IPS DF 6.9 (cell line): ENCODE measurements at regions not wholly inside any gene's neighbourhood (a gene's known extent, or its start where the extent isn't known, plus 50 kb on each side); places are given as distances from the start of the nearest gene placed in this dataset.

Source experiments
- DNase-seq: peaks from one replicate; pipeline ENCODE4 v3.0.0-alpha.2; 2013; ENCODE audit warnings: low read depth, low spot score
- H3K27ac ChIP-seq: one replicate; pipeline ENCODE4 v1.5.1; 2013; ENCODE audit warnings: low read length, control low read depth
- H3K27me3 ChIP-seq: 2 replicates; pipeline ENCODE4 v1.6.1; 2013; ENCODE audit warnings: mild to moderate bottlenecking, low read length; ENCODE audit not compliant: control insufficient read depth, insufficient read depth
- H3K36me3 ChIP-seq: 2 replicates; pipeline ENCODE4 v1.6.1; 2013; ENCODE audit warnings: low read length; ENCODE audit not compliant: control insufficient read depth, insufficient read depth
- H3K4me1 ChIP-seq: 2 replicates; pipeline ENCODE4 v1.6.1; 2013; ENCODE audit warnings: low read length; ENCODE audit not compliant: control insufficient read depth, insufficient read depth
- H3K4me3 ChIP-seq: 2 replicates; pipeline ENCODE4 v1.5.1; 2013; ENCODE audit warnings: mild to moderate bottlenecking, low read length
- H3K9me3 ChIP-seq: 2 replicates; pipeline ENCODE4 v1.6.1; 2013; ENCODE audit warnings: low read length, inconsistent platforms; ENCODE audit not compliant: control insufficient read depth, insufficient read depth
- WGBS: extraction: QIAGEN DNeasy Blood & Tissue Kit; methylation state at CpG from one replicate; pipeline ENCODE4 v1.1.7; 2013; ENCODE audit warnings: mixed read lengths, missing lambda C conversion rate; ENCODE audit not compliant: insufficient read length, insufficient coverage; 5-methylcytosine and 5-hydroxymethylcytosine counted together

GRCh38 chr17:79680318-79680695 lies 50.4 kb upstream of the ENPP7 start:
- Histone ChIP-seq H3K4me1 (no peaks in the 10 kb centered on the region), H3K27me3 (no peaks in the 10 kb centered on the region), H3K36me3 (no peaks in the 10 kb centered on the region), H3K4me3 (no peak overlapping the region), H3K27ac (no peak overlapping the region), H3K9me3 (no peaks in the 10 kb centered on the region)
- DNase-seq: no peak
- WGBS: no CpG with 5 or more reads among the region's 3 CpGs

DNA sequence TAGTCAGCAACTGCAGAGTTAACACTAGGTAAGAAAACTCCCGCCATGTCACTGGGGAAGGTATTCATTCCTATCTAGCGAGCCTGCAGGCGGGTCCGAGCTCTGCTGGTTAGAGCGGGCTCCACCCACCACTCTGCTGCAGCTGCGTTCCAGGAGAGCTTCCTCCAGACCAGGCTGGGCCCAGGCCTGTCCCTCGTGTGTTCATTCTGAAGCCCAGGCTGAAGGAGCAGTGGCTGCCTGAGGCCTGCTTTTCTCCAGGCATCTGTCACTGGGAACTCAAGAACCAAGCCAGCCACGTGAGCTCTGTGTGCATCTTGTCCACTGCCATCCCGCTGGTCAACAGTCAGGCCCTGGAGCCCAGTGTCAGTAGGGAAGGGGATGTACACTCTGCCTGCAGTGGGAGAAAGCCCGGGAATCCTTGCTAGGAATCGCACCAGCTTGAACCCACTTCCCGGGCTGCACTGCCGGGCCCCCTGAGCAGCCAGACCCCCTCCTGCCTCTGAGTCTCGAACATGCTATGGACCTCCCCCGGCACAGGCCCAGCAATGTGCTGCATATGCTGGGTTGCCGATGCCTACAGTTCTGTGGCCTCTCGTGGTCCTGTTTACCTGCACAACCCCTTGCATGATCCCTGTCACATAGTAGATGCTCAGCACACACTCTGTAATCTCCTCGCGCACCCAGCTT lies 51.0 kb upstream of the ENPP7 start:
- H3K4me1 ChIP-seq: no peaks in the 10 kb centered on the region
- no peaks in the 10 kb centered on the region for H3K27me3 ChIP-seq
- DNase-seq: no peak
- no peaks in the 10 kb centered on the region for H3K9me3 ChIP-seq
- WGBS: no CpG with 5 or more reads among the region's 19 CpGs
- H3K36me3 ChIP-seq: no peaks in the 10 kb centered on the region
- H3K27ac ChIP-seq: no peak overlapping the region
- no peak overlapping the region for H3K4me3 ChIP-seq

DNA sequence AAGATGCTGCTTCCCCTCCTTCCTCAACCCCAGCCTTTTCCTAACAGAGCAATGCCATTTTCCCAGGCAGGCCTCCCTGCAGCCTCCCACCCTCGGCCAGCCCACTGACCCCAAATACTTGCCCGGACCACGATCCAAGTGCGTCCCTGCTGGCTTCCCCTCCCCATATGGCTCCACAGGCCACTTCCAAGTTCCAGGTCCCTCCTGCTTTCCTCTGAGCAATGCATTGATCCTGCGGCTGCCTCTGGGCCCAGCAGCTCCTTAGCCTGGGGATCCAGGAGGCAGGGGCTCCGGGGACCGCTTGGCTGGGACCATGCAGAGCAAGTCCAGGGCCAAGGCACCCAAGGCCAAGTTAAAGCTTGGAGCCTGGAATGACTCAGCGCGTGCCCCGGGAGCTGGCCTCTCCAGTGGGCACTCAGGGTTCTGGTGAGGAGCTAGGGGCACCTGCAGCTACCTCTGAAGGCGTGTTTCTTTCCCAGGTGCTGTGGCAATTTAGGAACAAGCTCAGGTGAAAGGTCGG lies 51.9 kb upstream of the ENPP7 start:
- H3K36me3 ChIP-seq: no peaks in the 10 kb centered on the region
- no peak overlapping the region for H3K4me3 ChIP-seq
- H3K27ac ChIP-seq: no peak overlapping the region
- H3K9me3 ChIP-seq: no peaks in the 10 kb centered on the region
- H3K27me3 ChIP-seq: no peaks in the 10 kb centered on the region
- no peaks in the 10 kb centered on the region for H3K4me1 ChIP-seq
- DNase-seq: no peak
- no CpG with 5 or more reads among the region's 12 CpGs for WGBS

GRCh38 chr17:79678091-79678735 lies 52.5 kb upstream of the ENPP7 start:
- Histone ChIP-seq H3K4me3 (no peak overlapping the region), H3K9me3 (no peaks in the 10 kb centered on the region), H3K36me3 (no peaks in the 10 kb centered on the region), H3K27me3 (no peaks in the 10 kb centered on the region), H3K4me1 (no peaks in the 10 kb centered on the region), H3K27ac (no peak overlapping the region)
- WGBS: no CpG with 5 or more reads among the region's 16 CpGs
- no peak for DNase-seq

GRCh38 chr17:79677646-79678045 lies 53.1 kb upstream of the ENPP7 start:
- H3K36me3 ChIP-seq: no peaks in the 10 kb centered on the region
- no peak overlapping the region for H3K27ac ChIP-seq
- H3K4me3 ChIP-seq: no peak overlapping the region
- no peaks in the 10 kb centered on the region for H3K4me1 ChIP-seq
- no peaks in the 10 kb centered on the region for H3K27me3 ChIP-seq
- no peaks in the 10 kb centered on the region for H3K9me3 ChIP-seq
- WGBS: no CpG with 5 or more reads among the region's 12 CpGs
- DNase-seq: no peak

DNA sequence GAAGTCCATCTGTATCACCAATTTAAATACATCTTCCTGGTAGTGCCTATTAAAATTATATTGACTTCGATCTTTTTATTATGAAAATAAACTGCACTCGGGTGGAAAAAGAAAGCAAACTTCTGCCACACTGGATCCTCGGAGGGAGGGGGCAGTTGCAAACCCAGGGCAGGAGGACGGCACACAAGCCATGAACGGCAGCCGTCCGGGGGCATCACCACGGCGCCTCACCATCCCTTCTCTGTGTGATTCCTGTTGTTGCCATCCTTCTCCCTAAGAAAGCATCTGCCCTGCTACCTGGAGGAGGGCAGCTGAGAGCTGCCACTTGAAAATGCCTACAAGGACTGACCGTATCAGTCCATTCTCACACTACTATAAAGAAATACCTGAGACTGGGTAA lies 53.9 kb upstream of the ENPP7 start:
- WGBS: no CpG with 5 or more reads among the region's 10 CpGs
- H3K4me1 ChIP-seq: no peaks in the 10 kb centered on the region
- DNase-seq: no peak
- no peaks in the 10 kb centered on the region for H3K9me3 ChIP-seq
- no peak overlapping the region for H3K4me3 ChIP-seq
- no peaks in the 10 kb centered on the region for H3K36me3 ChIP-seq
- no peak overlapping the region for H3K27ac ChIP-seq
- no peaks in the 10 kb centered on the region for H3K27me3 ChIP-seq

- Histone ChIP-seq H3K9me3 (no peaks in the 10 kb centered on the region), H3K27ac (no peak overlapping the region), H3K36me3 (no peaks in the 10 kb centered on the region), H3K4me3 (no peak overlapping the region), H3K4me1 (peaks cover 6% of the 10 kb centered on the region; the same call in 1 of the 2 replicates), H3K27me3 (no peaks in the 10 kb centered on the region)
- no peak for DNase-seq
- WGBS: no CpG with 5 or more reads among the region's 3 CpGs
Measured at GRCh38 chr17:79675413-79675725, 55.4 kb upstream of the ENPP7 start.

DNA sequence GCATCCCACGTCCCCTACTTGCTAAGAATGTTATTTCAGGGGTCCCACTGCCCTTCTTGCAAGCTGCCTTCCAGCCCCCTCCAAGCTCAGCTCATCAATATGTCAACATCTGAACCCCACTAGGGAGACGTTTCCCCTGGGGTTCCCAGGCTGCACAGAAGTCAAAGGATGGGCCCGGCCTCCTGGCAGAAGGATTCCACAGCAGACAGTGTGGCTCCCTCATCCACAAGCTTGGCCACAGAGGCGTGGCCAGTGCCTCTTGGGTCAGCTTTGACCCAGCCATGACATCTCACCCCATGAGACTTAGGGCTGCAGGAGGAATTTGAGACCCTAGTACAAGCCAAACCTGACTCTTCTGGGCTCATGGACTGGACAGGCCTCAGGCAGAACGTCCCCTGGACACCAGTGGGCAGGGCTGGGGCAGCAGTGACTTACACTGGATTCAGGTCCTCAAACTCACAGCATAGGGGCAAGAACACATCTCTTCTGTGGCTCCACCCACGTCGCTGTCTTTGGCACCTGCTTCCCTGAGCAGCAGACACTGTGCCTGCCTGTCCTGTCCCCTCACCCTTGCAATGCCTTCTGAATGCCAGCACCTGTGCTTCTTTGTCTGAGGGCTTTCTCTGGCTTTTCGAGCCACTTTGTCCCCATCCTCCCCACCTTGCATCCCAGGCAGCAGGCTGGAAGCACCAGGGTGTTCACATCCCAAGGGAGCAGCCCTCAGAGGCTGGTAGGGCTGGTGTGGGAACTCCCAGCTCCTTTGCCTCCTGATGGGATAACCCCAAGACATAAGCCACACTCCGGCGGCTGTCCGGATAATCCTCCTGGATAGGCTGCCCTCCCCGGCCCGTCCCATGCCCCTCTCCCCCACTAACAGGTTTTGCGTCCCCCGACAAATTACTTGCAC lies 56.0 kb upstream of the ENPP7 start:
- WGBS: no CpG with 5 or more reads among the region's 15 CpGs
- Histone ChIP-seq H3K27me3 (no peaks in the 10 kb centered on the region), H3K27ac (no peak overlapping the region), H3K36me3 (no peaks in the 10 kb centered on the region), H3K4me1 (peaks cover 6% of the 10 kb centered on the region; the same call in 1 of the 2 replicates), H3K4me3 (no peak overlapping the region), H3K9me3 (no peaks in the 10 kb centered on the region)
- no peak for DNase-seq

DNA sequence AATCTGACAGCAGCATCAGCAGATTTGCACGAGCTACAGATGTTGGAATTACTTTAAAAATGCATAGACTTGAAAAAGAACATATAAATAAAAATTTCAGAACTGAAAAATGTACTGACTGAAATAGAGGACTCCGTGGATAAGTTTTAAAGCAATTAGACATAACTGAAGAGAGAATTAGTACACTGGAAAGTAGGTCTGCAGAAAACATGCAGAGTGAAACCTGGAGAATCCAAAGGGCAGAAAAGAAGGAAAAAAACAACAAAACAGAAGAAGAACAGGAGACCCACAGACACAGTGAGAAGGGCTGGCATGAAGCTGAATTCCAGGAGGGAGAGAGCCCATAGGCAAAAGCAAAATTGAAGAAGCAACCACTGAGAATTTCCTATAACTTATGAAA lies 57.2 kb upstream of the ENPP7 start:
- no peaks in the 10 kb centered on the region for H3K9me3 ChIP-seq
- H3K4me1 ChIP-seq: peaks cover 6% of the 10 kb centered on the region; the same call in 1 of the 2 replicates
- WGBS: no CpG with 5 or more reads among the region's 2 CpGs
- H3K27ac ChIP-seq: no peak overlapping the region
- no peak overlapping the region for H3K4me3 ChIP-seq
- DNase-seq: no peak
- H3K27me3 ChIP-seq: no peaks in the 10 kb centered on the region
- H3K36me3 ChIP-seq: no peaks in the 10 kb centered on the region

GRCh38 chr17:79672496-79672895 lies 58.2 kb upstream of the ENPP7 start:
- Histone ChIP-seq H3K36me3 (no peaks in the 10 kb centered on the region), H3K4me1 (peaks cover 6% of the 10 kb centered on the region; the same call in 1 of the 2 replicates)

More at GRCh38 chr17:79672496-79672895, 58.2 kb upstream of the ENPP7 start:
- Histone ChIP-seq H3K27ac (no peak overlapping the region), H3K9me3 (no peaks in the 10 kb centered on the region), H3K4me3 (no peak overlapping the region), H3K27me3 (no peaks in the 10 kb centered on the region)
- WGBS: no CpG with 5 or more reads among the region's 5 CpGs
- DNase-seq: no peak
